Endothelial cell of umbilical vein (primary cell): ENCODE measurements at regions not wholly inside any gene's neighbourhood (a gene's known extent, or its start where the extent isn't known, plus 50 kb on each side); places are given as distances from the start of the nearest gene placed in this dataset.

Experiments
- BruUV-seq: library from RNA; stranded (reverse); fragments of 400-500 nt; replicated peaks from 2 replicates; lab custom pipeline; 2021; lab: Mats Ljungman, UMichigan
- CTCF ChIA-PET: fragments of 300-600, 350-600 bp; sonication (Branson Sonifier 250); formaldehyde crosslinking; loops from one replicate; lab custom pipeline; 2021; ENCODE audit warnings: antibody characterized with exemption, inconsistent platforms; lab: Charles Lee
- POLR2A ChIA-PET: fragments of 300-600, 350-600 bp; sonication (Branson Sonifier 250); formaldehyde crosslinking; loops from one replicate; lab custom pipeline; 2021; ENCODE audit warnings: antibody characterized with exemption, inconsistent platforms; lab: Charles Lee
- DNase-seq: peaks from one replicate; pipeline ENCODE4 v3.0.0-alpha.2; 2011; ENCODE audit warnings: low read depth, low spot score
- FAIRE-seq: peaks from 2 replicates; lab custom pipeline; 2011; peaks lifted over from hg19 to GRCh38; lab: Jason Lieb, UNC
- H2AFZ ChIP-seq: 2 replicates; pipeline ENCODE4 v1.6.0; 2012; ENCODE audit warnings: low read depth, low read length, control low read depth, inconsistent platforms
- H3K27ac ChIP-seq: 2 replicates; pipeline ENCODE4 v1.5.1; 2011; ENCODE audit warnings: low read depth, mild to moderate bottlenecking, control low read depth, low read length, moderate library complexity; ENCODE audit not compliant: insufficient read depth
- H3K27me3 ChIP-seq, 2 experiments: 2 replicates each; pipeline versions ENCODE4 v1.6.0 to v1.6.1; 2011; ENCODE audit warnings: low read length in 2 of 2, mixed read lengths in 1 of 2; ENCODE audit not compliant: control insufficient read depth in 2 of 2, insufficient read depth in 2 of 2
- H3K36me3 ChIP-seq, 2 experiments: 2 replicates in 1 of 2; 3 replicates in 1 of 2; pipeline ENCODE4 v1.5.1; 2011; ENCODE audit warnings: low read length in 2 of 2, mild to moderate bottlenecking in 1 of 2, moderate library complexity in 1 of 2; ENCODE audit not compliant: control insufficient read depth in 2 of 2, insufficient read depth in 2 of 2; ENCODE audit errors: extremely low read depth in 1 of 2
- H3K4me1 ChIP-seq: 3 replicates; pipeline ENCODE4 v1.5.1; 2011; ENCODE audit warnings: mild to moderate bottlenecking, low read length; ENCODE audit not compliant: control insufficient read depth, insufficient read depth; ENCODE audit errors: extremely low read depth
- H3K4me2 ChIP-seq: 2 replicates; pipeline ENCODE4 v1.6.1; 2011; ENCODE audit warnings: low read length, control low read depth, mixed read lengths; ENCODE audit not compliant: insufficient read depth
- H3K4me3 ChIP-seq, 3 experiments: fragments of 200-600 bp in 1 of 3; sonication (generic), shearing (Covaris generic) in 1 of 3; replicated peaks in 1 of 3; 2 replicates each; pipeline ENCODE4 v1.5.1; 2011 to 2016; ENCODE audit warnings: control low read depth in 3 of 3, low read length in 3 of 3, mild to moderate bottlenecking in 2 of 3, inconsistent platforms in 1 of 3, low read depth in 1 of 3, moderate library complexity in 1 of 3; ENCODE audit not compliant: insufficient read depth in 1 of 3
- H3K79me2 ChIP-seq: 2 replicates; pipeline ENCODE4 v1.6.0; 2012; ENCODE audit warnings: low read length, inconsistent platforms; ENCODE audit not compliant: control insufficient read depth, insufficient read depth
- H3K9ac ChIP-seq: replicated peaks from 2 replicates; pipeline ENCODE3; 2011; ENCODE audit warnings: low read length, control low read depth; ENCODE audit not compliant: insufficient read depth; ENCODE audit errors: extremely low read depth
- H3K9me1 ChIP-seq: replicated peaks from 3 replicates; pipeline ENCODE4 v1.6.0; 2011; ENCODE audit warnings: mild to moderate bottlenecking, low read length; ENCODE audit not compliant: control insufficient read depth, insufficient read depth; ENCODE audit errors: extremely low read depth
- H3K9me3 ChIP-seq: replicated peaks from 2 replicates; pipeline ENCODE4 v1.5.1; 2012; ENCODE audit warnings: low read length, inconsistent platforms; ENCODE audit not compliant: control insufficient read depth, insufficient read depth
- H4K20me1 ChIP-seq: replicated peaks from 2 replicates; pipeline ENCODE3; 2011; ENCODE audit warnings: mild to moderate bottlenecking, low read length; ENCODE audit not compliant: control insufficient read depth, insufficient read depth; ENCODE audit errors: extremely low read depth
- EZH2 ChIP-seq: IDR thresholded peaks from 2 replicates; pipeline ENCODE4 v1.6.1; 2012; ENCODE audit warnings: borderline replicate concordance, low read depth, mild to moderate bottlenecking, moderate library complexity, low read length, inconsistent platforms; ENCODE audit not compliant: severe bottlenecking
- FOS ChIP-seq: IDR thresholded peaks from 2 replicates; pipeline ENCODE4 v1.6.1; 2011; ENCODE audit warnings: mild to moderate bottlenecking, low read length, moderate library complexity, borderline replicate concordance; ENCODE audit not compliant: insufficient read depth
- GATA2 ChIP-seq: IDR thresholded peaks from 2 replicates; pipeline ENCODE4 v1.7.0; 2011; ENCODE audit warnings: low read depth, mild to moderate bottlenecking, moderate library complexity, mixed read lengths, low read length; ENCODE audit not compliant: insufficient read length, insufficient read depth
- JUN ChIP-seq: IDR thresholded peaks from 2 replicates; pipeline ENCODE4 v1.6.1; 2011; ENCODE audit warnings: borderline replicate concordance, low read depth; ENCODE audit not compliant: insufficient read length, insufficient read depth
- MYC ChIP-seq: IDR thresholded peaks from one replicate; pipeline ENCODE4 v1.6.1; 2011; ENCODE audit warnings: mild to moderate bottlenecking, low read depth, low read length
- POLR2A ChIP-seq: IDR thresholded peaks from 2 replicates; pipeline ENCODE4 v1.6.1; 2012; ENCODE audit warnings: low read depth, mild to moderate bottlenecking, control low read depth, low read length
- POLR2AphosphoS5 ChIP-seq: IDR thresholded peaks from 2 replicates; pipeline ENCODE4 v1.6.1; 2012; ENCODE audit warnings: low read depth, mild to moderate bottlenecking, control low read depth, low read length, moderate library complexity; ENCODE audit not compliant: insufficient read depth
- dilution Hi-C: fragments of 300-500 bp; cut with MboI; formaldehyde crosslinking; loops from one replicate; pipeline ENCODE4 v1.15.0; 2019; ENCODE audit warnings: low sequenced_read_pairs; ENCODE audit not compliant: extremely low pct_ligation_motif_present
- intact Hi-C: fragments of 100-400 bp; cut with micrococcal nuclease; formaldehyde crosslinking; loops from one replicate; pipeline ENCODE4 v1.10.0; 2022
- TF ChIP-seq, protein P1 (sequence below), 2 donors: IDR thresholded peaks; 1 replicate in 1 of 2; 2 replicates in 1 of 2; pipeline ENCODE4 v1.5.1; 2011; ENCODE audit warnings: low read length in 2 of 2, mild to moderate bottlenecking in 2 of 2, moderate library complexity in 2 of 2, control low read depth in 1 of 2, inconsistent platforms in 1 of 2, low read depth in 1 of 2; ENCODE audit not compliant: insufficient read depth in 1 of 2; ENCODE audit errors: extremely low read depth in 1 of 2
- TF ChIP-seq, protein P2 (sequence below): IDR thresholded peaks from 2 replicates; pipeline ENCODE4 v1.6.1; 2011; ENCODE audit not compliant: insufficient read depth, insufficient read length

DNA sequence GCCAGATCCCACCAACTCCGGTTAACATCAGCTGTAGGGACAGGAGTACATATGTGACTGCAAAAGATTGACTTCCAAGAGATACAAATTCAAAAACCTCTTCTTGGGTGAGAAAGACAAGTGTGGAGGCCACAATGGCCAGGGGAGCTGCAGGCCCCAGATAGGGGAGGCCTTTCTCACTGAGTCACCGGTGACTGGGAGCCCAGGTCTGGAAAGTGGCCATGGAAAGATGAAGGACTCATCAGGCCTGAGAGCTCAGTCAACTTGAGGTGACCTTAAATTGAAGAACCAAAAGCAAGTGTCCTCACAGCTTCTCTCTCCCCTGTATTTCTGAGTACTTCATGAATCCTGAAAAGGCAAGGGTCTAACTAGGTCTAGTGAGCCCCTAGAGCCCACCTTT lies 90.4 kb upstream of the CLPB start:
- POLR2A ChIA-PET = no interaction called here
- dilution Hi-C loops = no loop called here

More for the DNA sequence above, 90.4 kb upstream of the CLPB start:
- no TSS peak for BruUV-seq
- DNase-seq (no peak), FAIRE-seq (no peak)
- Histone ChIP-seq H4K20me1 (no peaks in the 10 kb centered on the region), H3K27ac (no peak overlapping the region), H3K9ac (no peak overlapping the region), H3K36me3 (no peaks in the 10 kb centered on the region), H3K27me3 (peaks cover 2 to 17% of the 10 kb centered on the region in 2 experiments), H2AFZ (no peak overlapping the region), H3K79me2 (no peaks in the 10 kb centered on the region), H3K9me3 (no peaks in the 10 kb centered on the region), H3K4me3 (no peak overlapping the region), H3K4me1 (no peaks in the 10 kb centered on the region), H3K4me2 (no peak overlapping the region), H3K9me1 (no peaks in the 10 kb centered on the region)
- TF ChIP-seq POLR2AphosphoS5 (no peak), MYC (no peak), FOS (no peak), GATA2 (no peak), EZH2 (no peak), JUN (no peak), POLR2A (no peak)
- TF ChIP-seq, protein P1, sequence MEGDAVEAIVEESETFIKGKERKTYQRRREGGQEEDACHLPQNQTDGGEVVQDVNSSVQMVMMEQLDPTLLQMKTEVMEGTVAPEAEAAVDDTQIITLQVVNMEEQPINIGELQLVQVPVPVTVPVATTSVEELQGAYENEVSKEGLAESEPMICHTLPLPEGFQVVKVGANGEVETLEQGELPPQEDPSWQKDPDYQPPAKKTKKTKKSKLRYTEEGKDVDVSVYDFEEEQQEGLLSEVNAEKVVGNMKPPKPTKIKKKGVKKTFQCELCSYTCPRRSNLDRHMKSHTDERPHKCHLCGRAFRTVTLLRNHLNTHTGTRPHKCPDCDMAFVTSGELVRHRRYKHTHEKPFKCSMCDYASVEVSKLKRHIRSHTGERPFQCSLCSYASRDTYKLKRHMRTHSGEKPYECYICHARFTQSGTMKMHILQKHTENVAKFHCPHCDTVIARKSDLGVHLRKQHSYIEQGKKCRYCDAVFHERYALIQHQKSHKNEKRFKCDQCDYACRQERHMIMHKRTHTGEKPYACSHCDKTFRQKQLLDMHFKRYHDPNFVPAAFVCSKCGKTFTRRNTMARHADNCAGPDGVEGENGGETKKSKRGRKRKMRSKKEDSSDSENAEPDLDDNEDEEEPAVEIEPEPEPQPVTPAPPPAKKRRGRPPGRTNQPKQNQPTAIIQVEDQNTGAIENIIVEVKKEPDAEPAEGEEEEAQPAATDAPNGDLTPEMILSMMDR (IDR thresholded peaks at IDR 0.05; ENCODE audit: extremely low read depth in 1 of 2, insufficient read depth in 1 of 2, low read depth in 1 of 2, low read length in 2 of 2) = no peak
- TF ChIP-seq, protein P2, sequence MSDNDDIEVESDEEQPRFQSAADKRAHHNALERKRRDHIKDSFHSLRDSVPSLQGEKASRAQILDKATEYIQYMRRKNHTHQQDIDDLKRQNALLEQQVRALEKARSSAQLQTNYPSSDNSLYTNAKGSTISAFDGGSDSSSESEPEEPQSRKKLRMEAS = no peak
- CTCF ChIA-PET = interaction anchor here (1.5 to 3.3 kb wide), 3 partner anchors 10 to 54 kb away, joined by 3 to 7 read pairs (median 4); no protein-coding TSS in a partner anchor
- intact Hi-C loops = no loop called here
